DOHH2 (cell line): ENCODE measurements at regions not wholly inside any gene's neighbourhood (a gene's known extent, or its start where the extent isn't known, plus 50 kb on each side); places are given as distances from the start of the nearest gene placed in this dataset.

Source experiments
- EZH2phosphoT487 ChIP-seq: fragments of 200-600 bp; sonication (generic); IDR thresholded peaks from 2 replicates; pipeline ENCODE4 v1.6.1; 2017; ENCODE audit warnings: borderline replicate concordance, mild to moderate bottlenecking, antibody characterized with exemption, low read length, moderate library complexity, mixed read lengths
- TF ChIP-seq, protein P1 (sequence below): fragments of 200-600 bp; sonication (generic); IDR thresholded peaks from one replicate; pipeline ENCODE4 v1.5.1; 2014; ENCODE audit warnings: antibody characterized with exemption, mild to moderate bottlenecking, low read depth, low read length; ENCODE audit not compliant: poor library complexity, severe bottlenecking

DNA sequence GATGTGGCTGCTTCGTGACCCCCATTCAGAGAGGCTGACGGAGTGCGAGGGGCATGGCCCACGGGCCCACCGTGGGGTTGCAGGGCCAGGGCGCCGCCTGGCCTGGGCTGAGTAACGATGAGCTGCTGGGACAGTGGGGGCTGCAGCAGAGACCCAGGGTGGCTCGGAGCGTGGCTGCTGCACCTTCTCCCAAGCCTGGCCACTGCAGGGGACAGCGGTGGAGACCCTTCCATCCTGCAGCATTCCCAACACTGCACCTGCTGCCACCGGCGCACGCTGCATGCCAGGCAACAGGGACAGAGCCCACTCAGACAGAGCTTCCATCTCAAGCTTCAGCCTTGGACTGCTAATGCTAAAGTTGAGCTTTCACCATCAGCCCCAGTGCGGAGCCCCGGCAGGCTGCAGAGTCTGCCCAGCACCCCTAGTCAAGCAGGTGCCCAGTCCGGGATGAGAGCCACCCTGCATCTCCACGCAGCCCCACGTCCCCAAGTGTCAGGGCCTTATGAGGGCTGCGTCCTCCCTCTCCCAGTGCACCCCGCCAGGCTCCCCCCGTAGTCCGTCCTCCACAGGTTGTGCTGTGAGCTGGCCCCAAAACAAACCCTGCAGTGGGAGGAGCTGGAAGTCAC is 89.4 kb upstream of the AFDN start:
- TF ChIP-seq, protein P1, sequence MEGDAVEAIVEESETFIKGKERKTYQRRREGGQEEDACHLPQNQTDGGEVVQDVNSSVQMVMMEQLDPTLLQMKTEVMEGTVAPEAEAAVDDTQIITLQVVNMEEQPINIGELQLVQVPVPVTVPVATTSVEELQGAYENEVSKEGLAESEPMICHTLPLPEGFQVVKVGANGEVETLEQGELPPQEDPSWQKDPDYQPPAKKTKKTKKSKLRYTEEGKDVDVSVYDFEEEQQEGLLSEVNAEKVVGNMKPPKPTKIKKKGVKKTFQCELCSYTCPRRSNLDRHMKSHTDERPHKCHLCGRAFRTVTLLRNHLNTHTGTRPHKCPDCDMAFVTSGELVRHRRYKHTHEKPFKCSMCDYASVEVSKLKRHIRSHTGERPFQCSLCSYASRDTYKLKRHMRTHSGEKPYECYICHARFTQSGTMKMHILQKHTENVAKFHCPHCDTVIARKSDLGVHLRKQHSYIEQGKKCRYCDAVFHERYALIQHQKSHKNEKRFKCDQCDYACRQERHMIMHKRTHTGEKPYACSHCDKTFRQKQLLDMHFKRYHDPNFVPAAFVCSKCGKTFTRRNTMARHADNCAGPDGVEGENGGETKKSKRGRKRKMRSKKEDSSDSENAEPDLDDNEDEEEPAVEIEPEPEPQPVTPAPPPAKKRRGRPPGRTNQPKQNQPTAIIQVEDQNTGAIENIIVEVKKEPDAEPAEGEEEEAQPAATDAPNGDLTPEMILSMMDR = no peak
- no peak for TF ChIP-seq EZH2phosphoT487
